ENCODE measurements at regions not wholly inside any gene's neighbourhood (a gene's known extent, or its start where the extent isn't known, plus 50 kb on each side); places are given as distances from the start of the nearest gene placed in this dataset.

- TF ChIP-seq TAF1 (IDR thresholded peaks at IDR 0.05; ENCODE audit: low read depth, low read length), result no peak
These were observed 274.5 kb upstream of the AZI2 start (continued) for GRCh38 chr3:28623106-28623505.

- H4K91ac ChIP-seq (replicated peaks; ENCODE audit: insufficient read length, low read length), result no peak overlapping the region
- H3K27ac ChIP-seq (ENCODE audit: low read depth, low read length), result no peak overlapping the region
- H3K9ac ChIP-seq (replicated peaks in 1 of 4; ENCODE audit: extremely low read depth in 1 of 4, low read depth in 3 of 4, low read length in 3 of 4), result no peak overlapping the region
- H3K79me1 ChIP-seq (ENCODE audit: low read depth, low read length), result no peaks in the 10 kb centered on the region
- no peak overlapping the region for H3K23ac ChIP-seq (ENCODE audit: insufficient read length)
- no peak overlapping the region for H3K14ac ChIP-seq (ENCODE audit: insufficient read length)
- peaks cover 0 to 4% (median 0%) of the 10 kb centered on the region in 4 experiments; a peak in 1 of 7 replicates for H3K4me1 ChIP-seq (replicated peaks in 1 of 4; ENCODE audit: control insufficient read depth in 3 of 4, insufficient read depth in 4 of 4, low read length in 3 of 4)
- H3K18ac ChIP-seq (ENCODE audit: extremely low read depth, low read length), result no peak overlapping the region
- no peaks in the 10 kb centered on the region for H3K9me3 ChIP-seq (ENCODE audit: insufficient read depth in 2 of 2, low read depth in 1 of 2, low read length in 1 of 2)
- no peak overlapping the region for H2BK5ac ChIP-seq (ENCODE audit: low read depth, low read length)
- FAIRE-seq (no peak), DNase-seq (ENCODE audit: low read depth in 1 of 2, low spot score in 2 of 2) (no peak)
- H3K23me2 ChIP-seq (ENCODE audit: low read depth, low read length), result no peaks in the 10 kb centered on the region
- POLR2A ChIA-PET (ENCODE audit: partially characterized antibody), result no interaction called here
- H3K56ac ChIP-seq (replicated peaks; ENCODE audit: insufficient read length, low read depth, low read length), result no peak overlapping the region
- no peak overlapping the region for H4K5ac ChIP-seq (ENCODE audit: insufficient read length, low read depth, low read length)
- no peak overlapping the region for H2BK20ac ChIP-seq (ENCODE audit: low read length)
- no peaks in the 10 kb centered on the region for H3K79me2 ChIP-seq (ENCODE audit: control insufficient read depth in 1 of 2, insufficient read depth in 2 of 2, low read length in 2 of 2)
- H3K4me2 ChIP-seq (ENCODE audit: insufficient read depth in 1 of 2, low read depth in 2 of 2, low read length in 2 of 2), result no peak overlapping the region
- CTCF ChIA-PET (ENCODE audit: partially characterized antibody), result no interaction called here
- H3K27me3 ChIP-seq (replicated peaks in 1 of 4; ENCODE audit: control insufficient read depth in 3 of 4, extremely low read depth in 1 of 4, insufficient read depth in 3 of 4, low read length in 3 of 4), result no peaks in the 10 kb centered on the region
- no peaks in the 10 kb centered on the region for H3K36me3 ChIP-seq (ENCODE audit: control insufficient read depth in 2 of 4, insufficient read depth in 4 of 4, low read length in 3 of 4)
- no peak for TF ChIP-seq SAP30 (IDR thresholded peaks at IDR 0.05; ENCODE audit: insufficient read depth, insufficient replicate concordance, low read length)
- TF ChIP-seq RFX5 (IDR thresholded peaks at IDR 0.05; ENCODE audit: borderline replicate concordance, low read depth, low read length), result no peak
- TF ChIP-seq RAD21 (IDR thresholded peaks at IDR 0.05 in 1 of 2, conservative IDR thresholded peaks at IDR 0.05 in 1 of 2; ENCODE audit: low read depth in 2 of 2, low read length in 2 of 2), result no peak
- TF ChIP-seq POLR2A (IDR thresholded peaks at IDR 0.05; ENCODE audit: control extremely low read depth in 1 of 2, low read depth in 2 of 2, low read length in 2 of 2), result no peak
- no peak for TF ChIP-seq CHD1 (IDR thresholded peaks at IDR 0.05; ENCODE audit: low read depth, low read length)
- no peak for TF ChIP-seq SRF (IDR thresholded peaks at IDR 0.05; ENCODE audit: low read depth, low read length)
- TF ChIP-seq USF2 (IDR thresholded peaks at IDR 0.05; ENCODE audit: low read length), result no peak
- TF ChIP-seq CBX5 (IDR thresholded peaks at IDR 0.05; ENCODE audit: low read depth, low read length), result no peak
- no peak overlapping the region for H3K4ac ChIP-seq (replicated peaks; ENCODE audit: insufficient read length, low read depth, low read length)
- no peak overlapping the region for H2BK15ac ChIP-seq (ENCODE audit: low read length)
- 90% methylated on average over 3 of the region's 3 CpGs; no CpG with 5 or more reads in 1 of the 2 experiments for WGBS, 2 experiments (ENCODE audit: extremely low coverage in 1 of 2, insufficient coverage in 1 of 2, insufficient read length in 1 of 2, insufficient replicate concordance in 2 of 2, low coverage in 1 of 2, low lambda C conversion rate in 2 of 2, missing lambda C conversion rate in 1 of 2)
- no peaks in the 10 kb centered on the region for H4K20me1 ChIP-seq (replicated peaks in 1 of 2; ENCODE audit: control insufficient read depth in 1 of 2, insufficient read depth in 2 of 2, low read length in 2 of 2)
- H2BK12ac ChIP-seq (ENCODE audit: low read depth, low read length), result no peak overlapping the region
- no peak overlapping the region for H4K8ac ChIP-seq (ENCODE audit: extremely low read depth, insufficient read depth, low read length)
- no peak overlapping the region for H2AK5ac ChIP-seq (ENCODE audit: low read depth, low read length)
- H2BK120ac ChIP-seq (replicated peaks; ENCODE audit: low read depth, low read length), result no peak overlapping the region
- H2AFZ ChIP-seq (ENCODE audit: low read length), result no peak overlapping the region
- no peak overlapping the region for H3K4me3 ChIP-seq (ENCODE audit: extremely low read depth in 1 of 4, insufficient read depth in 2 of 4, low read depth in 3 of 4, low read length in 4 of 4)
These were observed 275.5 kb upstream of the AZI2 start for GRCh38 chr3:28624084-28624483.

Data from H1 (cell line).